RPMI8226 (cell line): ENCODE measurements at regions not wholly inside any gene's neighbourhood (a gene's known extent, or its start where the extent isn't known, plus 50 kb on each side); places are given as distances from the start of the nearest gene placed in this dataset.
"Not testable (repeated sequence)": the region's sequence is repeated elsewhere in the genome, so short reads cannot be mapped to it uniquely, and the experiment has no call there.

Experiments used
- DNase-seq: peaks from one replicate; pipeline ENCODE4 v3.0.0-alpha.2; 2015

DNA sequence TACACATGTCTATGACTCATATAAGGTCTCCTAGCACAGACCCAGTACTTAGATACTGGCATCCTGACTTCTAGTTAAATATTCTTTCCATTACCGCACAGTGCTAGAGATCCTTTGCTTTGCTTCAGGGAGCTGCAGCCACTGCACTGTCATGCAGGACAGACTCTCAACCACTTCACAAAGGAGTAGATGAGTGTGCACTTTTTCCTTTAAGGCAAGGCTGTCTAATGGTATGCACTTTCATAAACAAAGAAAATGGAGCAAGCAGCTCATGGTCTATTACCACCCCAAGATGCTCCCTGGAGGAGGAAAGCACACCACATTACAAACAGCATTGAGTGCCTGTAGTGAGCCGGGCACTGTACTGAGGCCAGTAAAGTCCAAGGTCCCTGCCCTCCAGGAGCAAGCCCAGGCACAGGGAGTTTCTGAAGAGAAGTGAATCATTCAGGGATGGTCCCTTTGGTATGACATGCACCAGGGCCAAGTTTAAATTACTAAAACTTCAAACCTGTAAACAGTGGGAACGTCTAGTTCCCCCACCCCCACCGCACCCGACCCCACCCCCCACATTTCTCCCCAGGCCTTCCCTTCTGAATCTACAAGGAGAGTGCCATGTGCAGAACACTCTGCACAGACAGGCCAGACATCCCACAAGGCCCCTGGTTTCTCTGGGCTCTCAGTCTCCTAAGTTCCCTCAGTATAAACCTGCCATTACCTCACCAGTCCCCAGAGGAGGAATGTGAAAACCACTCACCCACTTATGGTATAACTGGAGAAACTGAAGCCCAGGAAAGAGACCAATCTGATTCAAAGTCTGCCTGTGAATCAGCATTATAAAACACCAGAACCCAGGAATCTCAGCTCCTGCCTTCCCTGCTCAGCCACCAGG is 107.8 kb upstream of the BCL6 start:
- no peak for DNase-seq

- no peak for DNase-seq
Measured at GRCh38 chr3:187855131-187855530, 109.9 kb upstream of the BCL6 start.

DNA sequence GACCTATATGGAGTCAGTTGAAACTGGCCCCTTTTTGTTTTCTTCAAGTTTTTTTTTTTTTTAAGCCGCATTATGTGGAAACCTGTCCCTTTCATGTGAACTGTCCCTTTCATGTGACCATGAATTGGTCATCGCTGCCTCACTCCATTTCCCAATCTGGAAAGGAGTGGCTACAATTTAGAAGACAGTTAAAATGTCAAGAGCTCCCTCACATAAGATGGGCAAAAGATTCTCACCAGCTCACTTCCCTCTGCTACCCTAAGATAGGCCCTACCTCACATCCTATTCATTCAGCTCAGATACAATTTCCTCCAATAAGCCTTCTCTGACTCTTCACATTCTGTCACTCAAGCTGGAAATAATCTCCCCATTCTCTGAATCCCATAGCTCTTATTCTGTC is 111.3 kb upstream of the BCL6 start:
- DNase-seq: no peak

DNA sequence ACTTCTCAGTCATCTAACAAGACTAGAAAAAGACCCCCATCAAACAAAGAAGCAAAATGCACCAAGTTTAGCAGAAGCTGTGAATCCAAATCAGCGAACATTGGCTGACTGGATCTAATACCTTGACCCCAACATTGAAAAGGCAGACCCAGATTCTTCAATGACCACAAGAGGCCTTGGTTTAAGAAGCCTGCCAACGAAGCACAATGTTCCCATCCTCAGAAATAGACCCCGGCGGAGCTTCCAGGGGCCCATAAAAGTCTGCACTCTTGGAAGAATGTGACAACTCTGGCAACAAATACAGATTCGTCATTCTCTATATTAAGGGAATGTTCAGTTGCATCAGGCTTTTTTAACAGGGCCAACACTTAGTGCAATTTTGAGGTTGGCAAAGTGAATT is 112.8 kb upstream of the BCL6 start:
- DNase-seq: no peak

DNA sequence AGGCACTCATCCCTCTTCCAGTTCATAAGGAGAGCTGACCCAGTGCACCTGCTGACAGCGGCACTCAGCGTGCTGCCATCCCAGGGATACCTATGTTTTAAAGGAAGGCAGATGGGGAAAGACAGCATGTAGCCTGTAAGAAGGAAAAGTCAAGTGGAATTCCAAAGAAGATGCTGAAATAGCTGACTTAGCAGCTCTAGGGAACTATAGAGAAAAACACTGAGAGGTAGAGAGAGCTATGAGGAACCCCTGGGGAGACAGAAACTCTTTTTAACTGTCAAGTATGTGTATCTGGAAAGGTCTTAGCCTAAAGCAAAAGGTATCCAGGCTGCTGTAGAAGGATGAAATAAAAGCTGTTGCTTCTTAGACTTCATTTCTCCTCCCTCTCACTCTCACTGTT is 113.4 kb upstream of the BCL6 start:
- DNase-seq: no peak

GRCh38 chr3:187862701-187863277 is 117.5 kb upstream of the BCL6 start:
- not testable (repeated sequence) for DNase-seq

DNA sequence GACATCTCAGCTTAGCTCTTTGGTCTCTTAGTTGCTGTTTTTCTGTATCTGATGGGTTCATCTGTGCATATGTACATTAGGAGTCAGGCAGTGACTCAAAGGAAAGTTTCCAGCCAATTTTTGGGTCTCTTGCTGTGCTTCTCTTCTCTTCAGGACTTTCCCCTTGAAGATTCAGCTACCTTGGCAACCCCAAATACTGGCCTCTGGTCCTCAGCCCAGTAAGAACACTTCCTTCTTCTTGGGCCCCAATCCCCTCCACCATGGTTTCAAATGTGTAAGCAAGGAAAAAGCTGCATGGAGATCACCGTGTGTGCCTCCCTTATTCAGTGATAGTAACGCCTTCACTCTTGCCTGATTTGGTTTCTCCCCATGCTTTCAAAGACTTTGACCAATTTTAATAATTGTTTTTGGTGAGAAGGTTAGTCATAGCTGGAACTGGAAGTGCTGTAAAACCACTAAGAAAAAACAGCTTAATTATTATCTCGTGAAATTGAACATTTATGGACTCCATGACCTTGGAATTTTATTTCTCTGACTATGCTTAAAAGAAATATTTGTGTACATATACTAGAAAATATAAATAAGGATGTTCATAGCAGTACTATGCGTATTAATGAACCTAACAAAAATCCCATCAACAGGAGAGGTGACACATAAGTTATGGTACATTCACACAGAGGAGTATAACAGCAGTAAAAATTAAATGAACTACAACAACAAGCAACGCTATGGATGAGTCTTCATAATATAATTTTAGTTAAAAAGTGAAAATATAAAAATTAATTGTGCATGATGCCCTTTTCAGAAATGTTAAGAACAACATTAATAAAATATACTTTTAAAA is 125.3 kb upstream of the BCL6 start:
- no peak for DNase-seq

DNA sequence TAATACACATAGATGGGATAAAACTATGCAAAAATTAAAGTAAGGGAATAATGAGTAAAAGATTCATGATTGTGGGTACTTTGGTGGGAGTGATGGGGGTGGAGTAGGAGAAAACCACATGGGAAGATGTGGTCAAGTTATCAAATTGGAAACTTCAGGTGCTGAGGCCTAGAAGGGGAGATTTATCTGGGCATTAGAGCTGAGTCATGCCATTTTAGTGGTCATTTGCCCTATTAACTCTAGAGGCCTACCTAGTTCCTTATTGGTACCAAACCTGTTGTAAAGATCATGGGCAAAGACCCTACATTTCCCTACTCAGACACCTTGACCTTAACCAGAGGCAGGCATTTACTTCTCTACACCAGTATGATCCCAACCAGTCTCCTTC is 125.9 kb upstream of the BCL6 start:
- DNase-seq: no peak

DNA sequence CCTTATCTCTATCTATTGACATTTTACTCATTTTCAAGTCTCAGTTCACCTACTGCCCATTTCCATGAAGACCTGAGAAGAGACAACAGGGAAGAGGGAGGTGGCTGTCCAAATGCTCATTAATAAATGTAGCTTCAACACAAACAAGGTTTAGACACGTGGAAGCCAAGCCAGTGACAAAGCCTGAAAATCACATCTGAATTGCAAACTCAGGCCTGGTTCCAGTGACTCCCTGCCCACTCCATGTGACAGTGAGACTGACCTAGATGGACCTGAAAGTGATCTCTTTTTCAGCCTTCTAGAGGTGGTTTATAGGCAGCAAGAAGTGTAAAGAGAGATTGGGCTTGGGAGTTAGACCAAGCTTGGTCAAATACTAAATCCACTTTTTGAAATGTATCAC is 126.6 kb upstream of the BCL6 start:
- no peak for DNase-seq

DNA sequence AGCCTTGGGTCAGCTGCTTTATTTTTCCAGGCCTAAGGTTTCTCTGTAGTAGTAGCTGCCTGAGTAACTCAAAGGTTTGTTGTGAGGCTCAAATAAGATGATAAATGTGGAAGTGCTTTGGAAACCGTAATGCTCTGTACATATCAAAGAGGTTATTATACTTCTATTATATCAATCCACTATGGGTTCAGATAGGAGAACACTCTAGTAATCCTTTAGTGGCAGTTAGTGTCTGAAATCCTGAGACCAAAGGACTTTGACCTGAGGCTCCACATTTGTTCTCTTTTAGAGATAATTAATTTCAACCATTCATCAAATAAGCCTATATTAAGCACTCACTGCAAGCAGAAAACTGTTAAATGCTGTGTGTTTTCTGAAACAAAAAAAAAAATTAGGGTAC is 128.6 kb upstream of the BCL6 start:
- no peak for DNase-seq

- DNase-seq: no peak
Measured at GRCh38 chr3:187875863-187876262, 130.6 kb upstream of the BCL6 start.

DNA sequence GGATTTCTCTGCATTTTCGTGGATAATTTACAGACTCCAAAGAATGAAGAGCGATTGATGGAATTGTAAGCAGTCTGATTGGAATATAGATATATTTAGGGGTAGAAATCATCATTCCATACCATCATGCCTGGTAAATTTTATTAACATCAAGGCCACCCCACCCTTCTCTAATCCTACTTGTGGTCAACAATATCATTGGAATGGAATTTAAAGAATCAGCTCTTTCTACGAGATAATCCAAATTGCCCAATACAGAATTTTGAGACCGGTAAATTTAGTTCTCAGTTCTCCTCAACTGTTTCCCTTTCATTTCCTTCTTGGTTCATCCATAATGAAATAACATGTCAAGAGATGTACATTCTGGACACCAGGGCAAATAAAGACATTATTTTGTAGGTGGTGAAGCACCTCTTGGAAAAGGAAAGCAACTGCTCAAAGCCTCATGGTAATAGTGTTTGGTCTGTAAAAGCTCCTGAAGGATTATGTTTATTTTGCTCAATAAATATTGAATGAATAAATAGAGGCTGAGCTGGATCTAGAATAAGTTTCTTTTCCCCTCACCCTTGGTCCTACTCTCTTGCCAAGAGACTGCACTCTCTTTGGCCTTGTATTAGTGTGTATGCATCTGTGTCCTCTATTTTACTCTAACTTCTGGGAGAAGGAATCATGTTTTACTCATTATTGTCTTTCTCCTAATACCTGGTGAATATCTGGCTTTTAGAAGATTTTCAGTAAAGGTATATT is 133.7 kb upstream of the BCL6 start:
- DNase-seq: no peak

GRCh38 chr3:187880441-187880840 is 135.2 kb upstream of the BCL6 start:
- no peak for DNase-seq

DNA sequence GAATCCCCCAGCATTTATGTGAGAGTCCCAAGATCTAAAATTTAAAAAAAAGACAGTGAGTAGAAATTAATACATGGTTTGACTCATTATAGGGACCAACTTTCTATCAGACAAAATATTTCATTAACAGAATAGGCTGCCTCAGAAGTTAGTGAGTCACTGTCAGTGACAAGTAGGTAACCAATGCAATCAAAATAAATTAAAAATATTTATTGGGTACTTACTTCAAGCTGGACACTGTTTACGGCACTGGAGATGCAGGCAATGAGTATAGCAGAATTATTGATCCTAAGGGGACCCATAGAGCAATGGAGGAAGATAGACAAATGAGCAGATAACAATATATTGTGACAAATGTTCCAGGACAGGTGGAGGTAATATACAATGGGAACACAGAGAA is 135.6 kb upstream of the BCL6 start:
- no peak for DNase-seq

GRCh38 chr3:187888701-187889100 is 143.4 kb upstream of the BCL6 start:
- no peak for DNase-seq

DNA sequence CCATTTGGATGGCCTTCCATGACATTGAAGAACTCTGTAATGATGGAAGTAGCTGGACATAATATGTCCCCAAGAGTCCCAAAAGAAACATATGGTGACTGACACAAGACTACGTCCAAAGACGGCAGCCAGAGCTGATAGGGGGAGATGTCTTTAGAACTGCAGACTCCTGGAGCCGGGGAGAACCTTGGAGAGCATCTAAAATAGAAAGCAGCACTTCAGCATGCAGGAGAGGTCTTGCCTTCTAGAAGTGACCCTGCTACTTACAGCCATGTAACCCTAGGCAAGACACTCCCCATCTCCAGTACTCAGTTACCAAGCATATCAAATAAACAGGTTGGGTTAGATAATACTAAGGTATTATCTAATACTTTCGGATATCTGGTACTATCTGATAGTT is 143.8 kb upstream of the BCL6 start:
- no peak for DNase-seq

DNA sequence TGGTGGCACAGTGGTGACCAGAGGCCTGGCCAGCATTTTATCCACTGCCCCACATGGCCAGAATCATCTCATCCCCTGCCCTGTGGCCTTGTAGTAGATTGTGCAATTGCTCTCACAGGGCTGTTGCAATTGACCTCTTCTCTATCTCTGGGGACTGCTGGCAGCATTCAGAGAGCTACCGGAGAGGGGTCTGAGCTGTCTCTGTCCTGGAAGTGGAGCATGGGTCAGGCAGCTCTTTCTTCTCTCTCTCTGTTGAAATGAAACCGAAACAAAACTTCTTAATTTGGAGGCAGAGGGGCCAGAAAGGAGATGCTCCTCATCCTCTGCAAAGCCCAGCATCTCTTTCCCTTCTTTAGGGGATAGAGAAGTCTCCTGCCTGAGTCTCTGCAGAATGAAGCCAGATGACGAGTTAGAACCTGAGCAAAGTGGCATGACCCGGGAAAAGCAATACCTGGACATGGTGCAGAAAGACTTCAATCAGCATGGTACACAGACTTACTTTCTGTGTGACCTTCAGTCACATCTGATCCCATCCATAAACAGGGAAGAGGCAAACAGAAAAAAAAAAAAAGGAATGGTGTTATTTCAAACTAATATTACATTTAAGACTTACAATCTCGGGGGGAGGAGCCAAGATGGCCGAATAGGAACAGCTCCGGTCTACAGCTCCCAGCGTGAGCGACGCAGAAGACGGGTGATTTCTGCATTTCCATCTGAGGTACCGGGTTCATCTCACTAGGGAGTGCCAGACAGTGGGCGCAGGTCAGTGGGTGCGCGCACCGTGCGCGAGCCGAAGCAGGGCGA is 144.5 kb upstream of the BCL6 start:
- no peak for DNase-seq

- not testable (repeated sequence) for DNase-seq
Measured at GRCh38 chr3:187890405-187890752, 145.1 kb upstream of the BCL6 start.

DNA sequence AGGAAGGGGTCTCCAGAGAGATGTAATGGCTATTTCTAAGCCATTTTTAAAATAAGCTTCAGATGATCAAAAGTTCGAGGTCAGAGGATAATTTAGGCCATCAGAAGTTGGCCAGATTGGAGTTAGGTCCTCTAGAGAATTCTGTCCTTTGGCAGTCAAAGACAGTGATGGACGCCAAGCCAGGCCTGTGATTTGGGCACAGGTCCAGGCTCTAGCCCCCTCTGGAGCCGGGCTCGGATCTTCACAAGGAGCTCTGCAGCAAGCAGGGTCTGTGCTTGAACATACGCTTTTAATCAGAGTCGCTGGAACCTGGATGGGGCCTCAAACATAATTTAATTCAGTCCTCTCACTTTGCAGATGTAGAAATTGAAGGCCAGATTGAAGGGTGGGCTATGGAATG is 151.4 kb upstream of the BCL6 start:
- DNase-seq: no peak

GRCh38 chr3:187899246-187899645 is 154.0 kb upstream of the BCL6 start:
- DNase-seq: no peak

- DNase-seq: no peak
Measured at GRCh38 chr3:187900993-187901755, 155.9 kb upstream of the BCL6 start.
